ENCODE measurements at regions not wholly inside any gene's neighbourhood (a gene's known extent, or its start where the extent isn't known, plus 50 kb on each side); places are given as distances from the start of the nearest gene placed in this dataset.

GRCh38 chr5:21164425-21164824, 1176.4 kb upstream of the CDH18 start:
- no peak for TF ChIP-seq POLR2A (IDR thresholded peaks at IDR 0.05; ENCODE audit: extremely low read depth, insufficient read length)
- no peak for TF ChIP-seq MAX (IDR thresholded peaks at IDR 0.05; ENCODE audit: low read depth, low read length)
- TF ChIP-seq CTCF (IDR thresholded peaks at IDR 0.05; ENCODE audit: low read depth, low read length), result no peak
- no peak for TF ChIP-seq MYC (IDR thresholded peaks at IDR 0.05; ENCODE audit: low read depth, low read length)
